ENCODE measurements at regions not wholly inside any gene's neighbourhood (a gene's known extent, or its start where the extent isn't known, plus 50 kb on each side); places are given as distances from the start of the nearest gene placed in this dataset.
A peak's percentile ranks its signal among the peaks of the same experiment; 100 is the strongest.

GRCh38 chr2:220890931-220891330 is 681.2 kb downstream of the EPHA4 start:
- Histone ChIP-seq H4K91ac (ENCODE audit: insufficient read length, low read depth, low read length) (no peak overlapping the region), H2BK20ac (ENCODE audit: low read depth, low read length, poor library complexity, severe bottlenecking) (no peak overlapping the region), H3K9me3 (ENCODE audit: control insufficient read depth, low read depth, low read length) (no peaks in the 10 kb centered on the region), H2BK15ac (ENCODE audit: low read depth, low read length) (no peak overlapping the region), H3K23ac (ENCODE audit: insufficient read length, low read depth, low read length) (no peak overlapping the region), H3K27ac (ENCODE audit: insufficient read length, low read depth, low read length) (no peak overlapping the region), H2AK5ac (ENCODE audit: insufficient read length, low read length) (no peak overlapping the region), H3K27me3 (ENCODE audit: insufficient read depth, low read length) (no peaks in the 10 kb centered on the region), H3K79me1 (ENCODE audit: insufficient read depth, low read depth, low read length, poor library complexity, severe bottlenecking) (no peaks in the 10 kb centered on the region), H3K18ac (ENCODE audit: insufficient read length, low read depth, low read length) (no peak overlapping the region), H2AFZ (ENCODE audit: low read length) (no peak overlapping the region), H3K79me2 (ENCODE audit: insufficient read depth, low read length) (no peaks in the 10 kb centered on the region), H3K23me2 (ENCODE audit: insufficient read length, low read depth, low read length, poor library complexity, severe bottlenecking) (no peaks in the 10 kb centered on the region), H3K14ac (ENCODE audit: insufficient read depth, low read length) (no peak overlapping the region), H3K9ac (ENCODE audit: extremely low read depth, insufficient read length, low read length) (no peak overlapping the region), H4K5ac (ENCODE audit: insufficient read length, low read depth, low read length) (no peak overlapping the region), H3T11ph (ENCODE audit: low read length) (no peak overlapping the region), H3K4me1 (ENCODE audit: insufficient read depth, low read length) (no peaks in the 10 kb centered on the region; the same call in 1 of the 2 replicates), H3K4ac (ENCODE audit: low read depth, low read length) (no peak overlapping the region), H2BK120ac (ENCODE audit: low read depth, low read length, poor library complexity, severe bottlenecking) (no peak overlapping the region), H2BK12ac (ENCODE audit: insufficient read length, low read depth, low read length) (no peak overlapping the region), H4K8ac (replicated peaks; ENCODE audit: insufficient read length, low read depth, low read length) (no peak overlapping the region), H4K20me1 (ENCODE audit: control insufficient read depth, insufficient read depth, insufficient read length) (no peaks in the 10 kb centered on the region), H3K4me2 (ENCODE audit: insufficient read depth, insufficient read length, low read length) (no peak overlapping the region), H2BK5ac (ENCODE audit: insufficient read length, low read length) (no peak overlapping the region), H3K56ac (ENCODE audit: insufficient read length, low read depth, low read length) (no peak overlapping the region)
- Mint-ChIP-seq H3K36me3 (ENCODE audit: insufficient read depth in 1 of 3, low read depth in 3 of 3) (0 out of 7 replicates have a peak, but pooled peaks cover 0 to 2% (median 0%) of the 10 kb centered on the region in 3 experiments), H3K27ac (peak overlapping the region in 1 of 3 experiments; percentile 20; a peak in 1 of 7 replicates), H3K4me1 (peaks cover 41 to 43% of the 10 kb centered on the region in 2 experiments), H3K4me3 (no peak overlapping the region), H3K27me3 (ENCODE audit: low read depth) (no peaks in the 10 kb centered on the region), H3K9me3 (no peaks in the 10 kb centered on the region)
- no peak for DNase-seq
- TF ChIP-seq CTCF (conservative IDR thresholded peaks at IDR 0.05): no peak
- WGBS (ENCODE audit: extremely low coverage, insufficient read length, low lambda C conversion rate): no CpG with 5 or more reads among the region's 3 CpGs
